GM23338 (cell line): ENCODE measurements at regions not wholly inside any gene's neighbourhood (a gene's known extent, or its start where the extent isn't known, plus 50 kb on each side); places are given as distances from the start of the nearest gene placed in this dataset.

Source experiments
- ATAC-seq: fragments of 200-7000 bp; cut with Tn5 transposase; 3 replicates; pipeline ENCODE4 v1.9.1; 2020
- DNase-seq: peaks from one replicate; pipeline ENCODE4 v3.0.0-alpha.2; 2015; ENCODE audit warnings: low spot score
- H2AFZ ChIP-seq: fragments of 200-600 bp; sonication (generic); 2 replicates; pipeline ENCODE4 v1.8.0; 2016; ENCODE audit warnings: antibody characterized with exemption, mild to moderate bottlenecking, moderate library complexity
- H3F3A ChIP-seq: fragments of 200-600 bp; sonication (generic); replicated peaks from 2 replicates; pipeline ENCODE4 v1.8.0; 2017; ENCODE audit warnings: antibody characterized with exemption, mixed run types, low read depth
- H3K27ac ChIP-seq: fragments of 200-600 bp; sonication (generic); 2 replicates; pipeline ENCODE4 v1.6.1; 2016; ENCODE audit warnings: low read depth
- H3K27me3 ChIP-seq: fragments of 200-600 bp; sonication (generic); 2 replicates; pipeline ENCODE4 v1.8.0; 2016; ENCODE audit warnings: mild to moderate bottlenecking, mixed run types, moderate library complexity; ENCODE audit not compliant: insufficient read depth
- H3K36me3 ChIP-seq: fragments of 200-600 bp; sonication (generic); 2 replicates; pipeline ENCODE4 v1.8.0; 2016; ENCODE audit warnings: mild to moderate bottlenecking; ENCODE audit not compliant: insufficient read depth
- H3K4me1 ChIP-seq: fragments of 200-600 bp; sonication (generic); 2 replicates; pipeline ENCODE4 v1.8.0; 2016; ENCODE audit warnings: mild to moderate bottlenecking, moderate library complexity; ENCODE audit not compliant: insufficient read depth
- H3K4me2 ChIP-seq: fragments of 200-600 bp; sonication (generic); 2 replicates; pipeline ENCODE4 v1.7.1; 2017; ENCODE audit warnings: mixed run types
- H3K4me3 ChIP-seq: fragments of 200-600 bp; sonication (generic); 2 replicates; pipeline ENCODE4 v1.6.1; 2016; ENCODE audit warnings: mixed run types
- H3K79me2 ChIP-seq: fragments of 200-600 bp; sonication (generic); replicated peaks from 2 replicates; pipeline ENCODE4 v1.8.0; 2017; ENCODE audit warnings: mild to moderate bottlenecking; ENCODE audit not compliant: insufficient read depth
- H3K9me2 ChIP-seq: fragments of 200-600 bp; sonication (generic); 2 replicates; pipeline ENCODE4 v1.8.0; 2017; ENCODE audit not compliant: insufficient read depth
- H4K20me1 ChIP-seq: fragments of 200-600 bp; sonication (generic); replicated peaks from 2 replicates; pipeline ENCODE4 v1.8.0; 2017; ENCODE audit warnings: mild to moderate bottlenecking; ENCODE audit not compliant: insufficient read depth
- H3K27ac Mint-ChIP-seq: 2 replicates; pipeline ENCODE4 v1.8.0; 2020; ENCODE audit warnings: inconsistent platforms, mild to moderate bottlenecking, moderate library complexity, mixed read lengths
- H3K27me3 Mint-ChIP-seq: 3 replicates; pipeline ENCODE4 v1.8.0; 2022; ENCODE audit warnings: low read depth, mild to moderate bottlenecking, moderate library complexity, mixed read lengths, inconsistent platforms; ENCODE audit not compliant: insufficient read depth, poor library complexity
- H3K36me3 Mint-ChIP-seq: 3 replicates; pipeline ENCODE4 v1.8.0; 2021; ENCODE audit warnings: low read depth, mild to moderate bottlenecking, inconsistent platforms, moderate library complexity, mixed read lengths
- H3K4me1 Mint-ChIP-seq: 3 replicates; pipeline ENCODE4 v1.8.0; 2020; ENCODE audit warnings: mild to moderate bottlenecking, inconsistent platforms, mixed read lengths
- H3K4me3 Mint-ChIP-seq: 3 replicates; pipeline ENCODE4 v1.8.0; 2021; ENCODE audit warnings: moderate library complexity, mild to moderate bottlenecking, inconsistent platforms, mixed read lengths
- H3K9me3 Mint-ChIP-seq: 3 replicates; pipeline ENCODE4 v1.8.0; 2020; ENCODE audit warnings: moderate library complexity, mild to moderate bottlenecking, inconsistent platforms, mixed read lengths
- CTCF ChIP-seq, 2 experiments: fragments of 200-600 bp in 1 of 2; sonication (generic) in 1 of 2; conservative IDR thresholded peaks; 2 replicates each; pipeline versions ENCODE4 v1.5.1 to v1.6.1; 2016 to 2017; ENCODE audit warnings: antibody characterized with exemption in 2 of 2, low read depth in 2 of 2, mild to moderate bottlenecking in 2 of 2, moderate library complexity in 1 of 2
- ETS1 ChIP-seq: IDR thresholded peaks from 2 replicates; pipeline ENCODE4 v1.6.1; 2016; ENCODE audit warnings: antibody characterized with exemption
- ZNF462 ChIP-seq: fragments of 250-450 bp; sonication (Bioruptor Pico); IDR thresholded peaks from 2 replicates; pipeline ENCODE4 v1.5.0; 2020; ENCODE audit warnings: mild to moderate bottlenecking, moderate library complexity

GRCh38 chr7:51455513-51455912 lies 138.9 kb upstream of the COBL start (continued):
- no peak for TF ChIP-seq ZNF462 (CRISPR knock-in tag)

GRCh38 chr7:51455086-51455485 lies 138.5 kb upstream of the COBL start:
- H3K4me1 ChIP-seq, result peaks cover 18% of the 10 kb centered on the region
- H3K27ac ChIP-seq, result no peak overlapping the region
- Mint-ChIP-seq H3K9me3 (no peaks in the 10 kb centered on the region), H3K4me3 (no peak overlapping the region), H3K36me3 (no peaks in the 10 kb centered on the region), H3K27me3 (peaks cover 11% of the 10 kb centered on the region), H3K27ac (no peak overlapping the region), H3K4me1 (peaks cover 37% of the 10 kb centered on the region)
- H4K20me1 ChIP-seq, result no peaks in the 10 kb centered on the region
- TF ChIP-seq ETS1, result no peak
- TF ChIP-seq CTCF (conservative IDR thresholded peaks at IDR 0.05; ENCODE audit: low read depth in 2 of 2), result peak in 1 of 2 experiments; percentile 16; a peak in 2 of 4 replicates
- TF ChIP-seq ZNF462 (CRISPR knock-in tag), result no peak
- H3F3A ChIP-seq, result no peaks in the 10 kb centered on the region
- no peaks in the 10 kb centered on the region for H3K27me3 ChIP-seq
- no peak for ATAC-seq
- no peaks in the 10 kb centered on the region for H3K79me2 ChIP-seq
- peaks cover 23% of the 10 kb centered on the region for H3K9me2 ChIP-seq
- no peak overlapping the region for H3K4me3 ChIP-seq
- no peak for DNase-seq
- peak overlapping the region; percentile 53; the same call in 1 of the 2 replicates for H2AFZ ChIP-seq
- H3K36me3 ChIP-seq, result no peaks in the 10 kb centered on the region
- H3K4me2 ChIP-seq, result no peak overlapping the region
